Activated CD4-positive, alpha-beta T cell treated with anti-CD3 and anti-CD28 coated beads, Interleukin-2, amount 10 ng/mL, durations not matched to agents 7 days and 5 days (primary cell): ENCODE measurements at regions not wholly inside any gene's neighbourhood (a gene's known extent, or its start where the extent isn't known, plus 50 kb on each side); places are given as distances from the start of the nearest gene placed in this dataset.
"Not testable (repeated sequence)": the region's sequence is repeated elsewhere in the genome, so short reads cannot be mapped to it uniquely, and the experiment has no call there.

Experiments used
- CTCF ChIA-PET: fragments of 350-600 bp; sonication (Branson Sonifier 250); formaldehyde crosslinking; loops from one replicate; lab custom pipeline; 2021; ENCODE audit warnings: antibody characterized with exemption; lab: Charles Lee
- POLR2A ChIA-PET: fragments of 350-600 bp; sonication (Branson Sonifier 250); formaldehyde crosslinking; loops from one replicate; lab custom pipeline; 2021; ENCODE audit warnings: antibody characterized with exemption; lab: Charles Lee
- DNase-seq: peaks from one replicate; pipeline ENCODE4 v3.0.0-alpha.2; 2020
- H3K27ac Mint-ChIP-seq: one replicate; pipeline ENCODE4 v1.8.0; 2021; ENCODE audit warnings: mild to moderate bottlenecking, moderate library complexity, mixed read lengths
- H3K27me3 Mint-ChIP-seq: one replicate; pipeline ENCODE4 v1.8.0; 2021; ENCODE audit warnings: mixed read lengths
- H3K36me3 Mint-ChIP-seq: one replicate; pipeline ENCODE4 v1.8.0; 2021; ENCODE audit warnings: low read depth, mixed read lengths
- H3K4me1 Mint-ChIP-seq: one replicate; pipeline ENCODE4 v1.8.0; 2021; ENCODE audit warnings: mixed read lengths
- H3K4me3 Mint-ChIP-seq: one replicate; pipeline ENCODE4 v1.8.0; 2021; ENCODE audit warnings: mild to moderate bottlenecking, moderate library complexity, mixed read lengths
- H3K9me3 Mint-ChIP-seq: one replicate; pipeline ENCODE4 v1.8.0; 2021; ENCODE audit warnings: mixed read lengths

DNA sequence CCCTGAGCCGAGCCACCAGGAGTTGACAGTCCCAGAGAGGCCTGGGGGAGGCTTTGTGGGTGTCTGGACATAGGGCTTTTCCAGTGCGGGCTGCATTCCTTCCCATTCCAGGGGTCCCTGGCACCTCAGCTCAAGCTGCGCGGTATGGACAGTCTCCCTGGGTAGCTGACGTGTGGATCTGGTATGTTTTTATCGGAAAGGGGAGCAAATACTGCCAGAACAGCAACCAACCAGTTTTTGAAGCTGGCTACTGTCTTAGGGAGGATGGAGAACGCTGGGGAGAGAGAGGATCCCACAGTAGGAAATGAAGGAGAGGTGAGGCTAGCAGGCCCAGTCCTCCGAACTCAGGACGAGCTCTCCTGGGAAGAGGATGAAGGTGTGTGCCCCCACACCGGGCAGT lies 103.8 kb upstream of the APCDD1 start:
- DNase-seq, result no peak
- H3K27ac Mint-ChIP-seq, result no peak overlapping the region
- CTCF ChIA-PET, result no interaction called here
- no peaks in the 10 kb centered on the region for H3K36me3 Mint-ChIP-seq
- H3K4me1 Mint-ChIP-seq, result no peaks in the 10 kb centered on the region
- H3K27me3 Mint-ChIP-seq, result no peaks in the 10 kb centered on the region
- H3K4me3 Mint-ChIP-seq, result no peak overlapping the region
- POLR2A ChIA-PET, result no interaction called here
- H3K9me3 Mint-ChIP-seq, result peaks cover 4% of the 10 kb centered on the region

- CTCF ChIA-PET, result no interaction called here
- H3K9me3 Mint-ChIP-seq, result peaks cover 10% of the 10 kb centered on the region
- no peak overlapping the region for H3K4me3 Mint-ChIP-seq
- H3K27ac Mint-ChIP-seq, result no peak overlapping the region
- POLR2A ChIA-PET, result no interaction called here
- no peaks in the 10 kb centered on the region for H3K4me1 Mint-ChIP-seq
- H3K36me3 Mint-ChIP-seq, result no peaks in the 10 kb centered on the region
- no peaks in the 10 kb centered on the region for H3K27me3 Mint-ChIP-seq
- DNase-seq, result no peak
Measured at GRCh38 chr18:10351219-10351818, 103.1 kb upstream of the APCDD1 start.

DNA sequence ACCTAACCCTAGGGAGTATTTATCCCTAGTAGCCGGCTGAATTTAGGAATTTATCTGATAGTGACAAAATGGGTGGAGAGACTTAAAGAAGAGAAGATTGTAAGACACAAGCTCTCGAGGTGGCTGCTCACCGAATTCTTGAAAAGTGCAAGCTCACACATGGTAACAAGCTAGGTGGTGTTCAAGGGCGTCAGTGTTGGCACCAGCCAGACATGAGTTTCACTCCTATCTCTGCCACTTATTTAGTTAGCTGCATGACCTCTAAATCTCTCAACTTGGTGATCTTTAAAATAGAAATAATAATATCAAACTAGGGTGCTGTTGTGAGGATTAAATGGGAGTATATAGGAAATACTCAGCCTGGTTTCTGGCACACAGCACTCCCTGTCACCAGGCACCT lies 102.6 kb upstream of the APCDD1 start:
- no peak for DNase-seq
- POLR2A ChIA-PET, result no interaction called here
- Mint-ChIP-seq H3K4me1 (no peaks in the 10 kb centered on the region), H3K27ac (no peak overlapping the region), H3K4me3 (no peak overlapping the region), H3K27me3 (no peaks in the 10 kb centered on the region), H3K36me3 (no peaks in the 10 kb centered on the region), H3K9me3 (peaks cover 15% of the 10 kb centered on the region)
- CTCF ChIA-PET, result no interaction called here

- no peaks in the 10 kb centered on the region for H3K36me3 Mint-ChIP-seq
- H3K27ac Mint-ChIP-seq, result no peak overlapping the region
- H3K4me3 Mint-ChIP-seq, result no peak overlapping the region
- CTCF ChIA-PET, result no interaction called here
- H3K9me3 Mint-ChIP-seq, result peaks cover 20% of the 10 kb centered on the region
- no peaks in the 10 kb centered on the region for H3K27me3 Mint-ChIP-seq
- no peak for DNase-seq
- H3K4me1 Mint-ChIP-seq, result no peaks in the 10 kb centered on the region
- POLR2A ChIA-PET, result no interaction called here
Measured at GRCh38 chr18:10352671-10353070, 101.8 kb upstream of the APCDD1 start.

DNA sequence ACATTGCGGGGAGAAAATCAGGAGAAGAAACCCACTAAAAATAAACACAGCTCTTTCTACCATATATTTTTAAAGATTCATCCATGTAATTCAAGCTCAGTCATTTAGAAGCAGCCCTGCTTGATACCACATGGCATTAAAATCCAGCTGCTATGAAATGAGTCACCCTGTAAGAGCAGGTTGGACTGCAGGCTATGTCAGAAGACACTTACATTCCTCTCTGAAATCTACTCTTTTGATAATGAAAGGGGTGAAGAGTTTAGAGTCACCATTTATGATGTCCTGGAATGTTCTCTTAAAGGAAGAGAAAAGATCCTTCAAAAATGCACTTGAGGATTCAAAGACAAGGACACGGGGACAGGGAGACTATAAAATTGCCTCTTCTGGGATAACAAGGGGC lies 100.6 kb upstream of the APCDD1 start:
- H3K27ac Mint-ChIP-seq, result no peak overlapping the region
- POLR2A ChIA-PET, result no interaction called here
- H3K4me1 Mint-ChIP-seq, result no peaks in the 10 kb centered on the region
- no peak overlapping the region for H3K4me3 Mint-ChIP-seq
- no peak for DNase-seq
- CTCF ChIA-PET, result no interaction called here
- no peaks in the 10 kb centered on the region for H3K36me3 Mint-ChIP-seq
- no peaks in the 10 kb centered on the region for H3K27me3 Mint-ChIP-seq
- peaks cover 24% of the 10 kb centered on the region for H3K9me3 Mint-ChIP-seq

GRCh38 chr18:10354241-10354811 lies 100.1 kb upstream of the APCDD1 start:
- Mint-ChIP-seq H3K27me3 (no peaks in the 10 kb centered on the region), H3K9me3 (peaks cover 24% of the 10 kb centered on the region), H3K27ac (no peak overlapping the region), H3K4me3 (no peak overlapping the region), H3K4me1 (no peaks in the 10 kb centered on the region), H3K36me3 (no peaks in the 10 kb centered on the region)
- DNase-seq, result no peak
- POLR2A ChIA-PET, result no interaction called here
- CTCF ChIA-PET, result no interaction called here

GRCh38 chr18:10354890-10355289 lies 99.5 kb upstream of the APCDD1 start:
- POLR2A ChIA-PET, result no interaction called here
- no peak overlapping the region for H3K4me3 Mint-ChIP-seq
- H3K36me3 Mint-ChIP-seq, result no peaks in the 10 kb centered on the region
- H3K4me1 Mint-ChIP-seq, result no peaks in the 10 kb centered on the region
- CTCF ChIA-PET, result no interaction called here
- H3K27ac Mint-ChIP-seq, result no peak overlapping the region
- no peak for DNase-seq
- no peaks in the 10 kb centered on the region for H3K27me3 Mint-ChIP-seq
- H3K9me3 Mint-ChIP-seq, result peaks cover 24% of the 10 kb centered on the region

DNA sequence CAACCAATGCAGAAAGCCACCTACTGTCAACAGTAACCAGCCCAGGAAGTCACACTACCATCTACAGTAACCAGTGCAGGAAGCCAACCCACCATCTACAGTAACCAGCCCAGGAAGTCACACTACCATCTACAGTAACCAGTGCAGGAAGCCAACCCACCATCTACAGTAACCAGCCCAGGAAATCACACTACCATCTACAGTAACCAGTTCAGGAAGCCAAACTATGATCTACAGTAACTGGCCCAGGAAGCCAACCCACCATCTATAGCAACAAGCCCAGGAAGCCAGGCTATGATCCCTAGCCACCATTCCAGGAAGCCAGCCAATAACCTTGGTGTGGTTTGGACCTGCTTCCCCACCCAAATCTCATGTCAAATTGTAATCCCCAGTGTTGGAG lies 97.4 kb upstream of the APCDD1 start:
- CTCF ChIA-PET, H3K27ac Mint-ChIP-seq, H3K27me3 Mint-ChIP-seq, H3K4me3 Mint-ChIP-seq, DNase-seq, H3K36me3 Mint-ChIP-seq, H3K4me1 Mint-ChIP-seq, POLR2A ChIA-PET: not testable (repeated sequence)
- peaks cover 24% of the 10 kb centered on the region for H3K9me3 Mint-ChIP-seq

- POLR2A ChIA-PET, result no interaction called here
Measured at GRCh38 chr18:10361660-10362059, 92.8 kb upstream of the APCDD1 start.

DNA sequence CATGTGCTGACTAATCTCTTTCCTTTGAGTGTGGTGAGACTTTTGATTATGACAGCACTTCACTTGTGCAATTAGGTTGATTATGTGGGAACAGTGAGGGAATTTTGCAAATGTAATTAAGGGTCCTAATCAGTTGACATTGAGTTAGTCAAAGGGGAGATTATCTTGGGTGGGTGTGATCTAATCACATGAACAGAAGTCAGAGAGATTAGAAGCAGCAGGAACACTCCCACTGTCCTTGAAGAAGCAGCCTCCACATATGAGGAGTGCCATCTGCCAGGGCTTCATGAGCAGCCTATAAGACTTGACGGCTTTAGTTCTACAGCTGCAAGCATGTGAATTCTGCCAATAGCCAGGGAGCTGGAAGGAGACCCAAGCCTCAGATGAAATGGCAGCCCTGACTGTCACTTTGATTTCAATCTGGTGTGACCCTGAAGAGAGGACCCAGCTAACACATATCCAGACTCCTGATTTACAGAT lies 89.4 kb upstream of the APCDD1 start:
- no peak for DNase-seq
- no peaks in the 10 kb centered on the region for H3K4me1 Mint-ChIP-seq
- H3K9me3 Mint-ChIP-seq, result no peaks in the 10 kb centered on the region
- H3K4me3 Mint-ChIP-seq, result no peak overlapping the region
- H3K27me3 Mint-ChIP-seq, result peaks cover 5% of the 10 kb centered on the region
- no peaks in the 10 kb centered on the region for H3K36me3 Mint-ChIP-seq
- H3K27ac Mint-ChIP-seq, result no peak overlapping the region
- CTCF ChIA-PET, result no interaction called here
- POLR2A ChIA-PET, result no interaction called here

More at GRCh38 chr18:10361660-10362059, 92.8 kb upstream of the APCDD1 start:
- Mint-ChIP-seq H3K27ac (no peak overlapping the region), H3K36me3 (no peaks in the 10 kb centered on the region), H3K9me3 (peaks cover 12% of the 10 kb centered on the region), H3K4me3 (no peak overlapping the region), H3K27me3 (peaks cover 5% of the 10 kb centered on the region), H3K4me1 (no peaks in the 10 kb centered on the region)
- CTCF ChIA-PET, result no interaction called here
- DNase-seq, result no peak

- Mint-ChIP-seq H3K36me3 (no peaks in the 10 kb centered on the region), H3K4me1 (no peaks in the 10 kb centered on the region), H3K27ac (no peak overlapping the region), H3K4me3 (no peak overlapping the region), H3K9me3 (no peaks in the 10 kb centered on the region), H3K27me3 (peaks cover 5% of the 10 kb centered on the region)
- no peak for DNase-seq
- POLR2A ChIA-PET, result no interaction called here
- CTCF ChIA-PET, result no interaction called here
Measured at GRCh38 chr18:10365901-10366300, 88.5 kb upstream of the APCDD1 start.

- CTCF ChIA-PET, result no interaction called here
- no peaks in the 10 kb centered on the region for H3K4me1 Mint-ChIP-seq
Measured at GRCh38 chr18:10367836-10368235, 86.6 kb upstream of the APCDD1 start.

GRCh38 chr18:10368456-10369453 lies 85.7 kb upstream of the APCDD1 start:
- CTCF ChIA-PET, result no interaction called here
- Mint-ChIP-seq H3K4me1 (no peaks in the 10 kb centered on the region), H3K27me3 (peaks cover 2% of the 10 kb centered on the region), H3K9me3 (no peaks in the 10 kb centered on the region), H3K27ac (no peak overlapping the region), H3K36me3 (no peaks in the 10 kb centered on the region), H3K4me3 (no peak overlapping the region)
- no peak for DNase-seq
- POLR2A ChIA-PET, result no interaction called here

More at GRCh38 chr18:10367836-10368235, 86.6 kb upstream of the APCDD1 start:
- DNase-seq, result no peak
- no peaks in the 10 kb centered on the region for H3K36me3 Mint-ChIP-seq
- POLR2A ChIA-PET, result no interaction called here
- no peaks in the 10 kb centered on the region for H3K9me3 Mint-ChIP-seq
- H3K27me3 Mint-ChIP-seq, result peaks cover 5% of the 10 kb centered on the region
- H3K4me3 Mint-ChIP-seq, result no peak overlapping the region
- no peak overlapping the region for H3K27ac Mint-ChIP-seq
